ENCODE measurements at regions not wholly inside any gene's neighbourhood (a gene's known extent, or its start where the extent isn't known, plus 50 kb on each side); places are given as distances from the start of the nearest gene placed in this dataset.
A peak's percentile ranks its signal among the peaks of the same experiment; 100 is the strongest.

DNA sequence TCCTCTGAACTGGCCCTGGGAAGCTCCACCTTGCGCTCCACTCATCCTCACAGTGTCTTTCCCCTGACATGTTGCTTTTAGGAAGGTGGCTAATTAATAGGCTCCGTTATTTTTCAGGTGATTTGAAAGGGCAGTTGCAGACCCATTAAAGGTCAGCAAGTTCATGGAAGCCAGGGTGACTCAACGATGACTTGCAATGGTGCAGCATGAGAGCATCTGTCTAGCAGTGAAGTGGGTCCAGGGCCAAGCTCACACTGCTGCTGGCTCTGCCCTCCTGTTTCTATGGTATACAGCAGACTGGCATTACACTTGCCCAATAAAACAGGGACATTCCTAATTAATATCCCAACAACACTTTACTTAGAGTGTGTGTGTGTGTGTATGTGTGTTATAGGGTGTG, 68.8 kb upstream of the WDR11 start:
- Histone ChIP-seq H3K4me2 (replicated peaks; ENCODE audit: extremely low read depth, low read length, poor library complexity, severe bottlenecking) (no peak overlapping the region), H3K27ac (ENCODE audit: low read depth in 1 of 2, low read length in 2 of 2) (no peak overlapping the region), H2AFZ (ENCODE audit: insufficient read depth, low read depth, low read length, poor library complexity, severe bottlenecking) (no peak overlapping the region), H3K36me3 (replicated peaks in 1 of 2; ENCODE audit: control insufficient read depth in 1 of 2, insufficient read depth in 2 of 2, low read length in 2 of 2) (no peaks in the 10 kb centered on the region), H3K4me1 (ENCODE audit: control insufficient read depth in 1 of 2, insufficient read depth in 2 of 2, low read length in 2 of 2) (peaks cover 5 to 7% of the 10 kb centered on the region in 2 donors), H3K4me3 (replicated peaks in 1 of 3; ENCODE audit: low read depth in 2 of 3, low read length in 3 of 3) (no peak overlapping the region), H3K9ac (ENCODE audit: insufficient read depth, low read length, poor library complexity, severe bottlenecking) (no peak overlapping the region), H3K79me2 (ENCODE audit: insufficient read depth, low read length) (no peaks in the 10 kb centered on the region), H4K20me1 (ENCODE audit: insufficient read depth, low read length) (no peaks in the 10 kb centered on the region), H3K27me3 (ENCODE audit: control insufficient read depth in 2 of 2, insufficient read depth in 2 of 2, low read length in 2 of 2) (peaks cover 2 to 4% of the 10 kb centered on the region in 2 donors), H3K9me3 (replicated peaks in 1 of 2; ENCODE audit: control insufficient read depth in 1 of 2, insufficient read depth in 1 of 2, low read length in 2 of 2) (peaks cover 0 to 3% of the 10 kb centered on the region in 2 donors)
- DNase-seq = no peak
- Mint-ChIP-seq H3K36me3 (peaks cover 0 to 2% of the 10 kb centered on the region in 2 donors), H3K9me3 (peaks cover 0 to 7% (median 4%) of the 10 kb centered on the region in 7 donors), H3K27me3 (ENCODE audit: low read depth in 3 of 3) (peaks cover 3 to 14% (median 6%) of the 10 kb centered on the region in 3 donors), H3K4me1 (peaks cover 9% of the 10 kb centered on the region), H3K4me3 (no peak overlapping the region), H3K27ac (no peak overlapping the region)
- intact Hi-C loops (cut with micrococcal nuclease) = no loop called here
- TF ChIP-seq, protein P1, sequence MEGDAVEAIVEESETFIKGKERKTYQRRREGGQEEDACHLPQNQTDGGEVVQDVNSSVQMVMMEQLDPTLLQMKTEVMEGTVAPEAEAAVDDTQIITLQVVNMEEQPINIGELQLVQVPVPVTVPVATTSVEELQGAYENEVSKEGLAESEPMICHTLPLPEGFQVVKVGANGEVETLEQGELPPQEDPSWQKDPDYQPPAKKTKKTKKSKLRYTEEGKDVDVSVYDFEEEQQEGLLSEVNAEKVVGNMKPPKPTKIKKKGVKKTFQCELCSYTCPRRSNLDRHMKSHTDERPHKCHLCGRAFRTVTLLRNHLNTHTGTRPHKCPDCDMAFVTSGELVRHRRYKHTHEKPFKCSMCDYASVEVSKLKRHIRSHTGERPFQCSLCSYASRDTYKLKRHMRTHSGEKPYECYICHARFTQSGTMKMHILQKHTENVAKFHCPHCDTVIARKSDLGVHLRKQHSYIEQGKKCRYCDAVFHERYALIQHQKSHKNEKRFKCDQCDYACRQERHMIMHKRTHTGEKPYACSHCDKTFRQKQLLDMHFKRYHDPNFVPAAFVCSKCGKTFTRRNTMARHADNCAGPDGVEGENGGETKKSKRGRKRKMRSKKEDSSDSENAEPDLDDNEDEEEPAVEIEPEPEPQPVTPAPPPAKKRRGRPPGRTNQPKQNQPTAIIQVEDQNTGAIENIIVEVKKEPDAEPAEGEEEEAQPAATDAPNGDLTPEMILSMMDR (IDR thresholded peaks at IDR 0.05) = no peak
- 94% methylated on average over 2 of the region's 3 CpGs for WGBS (ENCODE audit: insufficient coverage)

DNA sequence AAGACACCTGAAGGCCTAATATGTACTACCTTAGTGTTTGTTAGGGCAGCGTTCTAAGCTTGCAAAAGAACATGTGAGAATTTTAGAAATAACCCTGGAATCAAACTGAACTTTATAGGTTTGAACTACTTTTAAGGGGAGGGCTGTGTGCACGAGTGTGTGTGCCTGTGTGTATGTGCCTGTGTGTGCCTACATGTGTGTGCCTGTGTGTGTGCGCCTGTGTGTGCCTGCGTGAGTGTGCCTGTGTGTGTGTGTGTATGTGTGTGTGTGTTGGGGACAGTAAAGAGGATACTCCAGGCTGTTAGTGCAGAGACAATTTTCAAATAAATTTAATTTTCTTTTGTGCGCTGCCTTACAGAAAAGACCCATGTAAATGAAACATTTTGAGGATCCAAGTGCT, 68.1 kb upstream of the WDR11 start:
- Histone ChIP-seq H2AFZ (ENCODE audit: insufficient read depth, low read depth, low read length, poor library complexity, severe bottlenecking) (no peak overlapping the region), H3K4me1 (ENCODE audit: control insufficient read depth in 1 of 2, insufficient read depth in 2 of 2, low read length in 2 of 2) (peaks cover 8 to 10% of the 10 kb centered on the region in 2 donors), H3K4me3 (replicated peaks in 1 of 3; ENCODE audit: low read depth in 2 of 3, low read length in 3 of 3) (no peak overlapping the region), H3K4me2 (replicated peaks; ENCODE audit: extremely low read depth, low read length, poor library complexity, severe bottlenecking) (no peak overlapping the region), H3K79me2 (ENCODE audit: insufficient read depth, low read length) (no peaks in the 10 kb centered on the region), H3K9me3 (replicated peaks in 1 of 2; ENCODE audit: control insufficient read depth in 1 of 2, insufficient read depth in 1 of 2, low read length in 2 of 2) (peaks cover 0 to 3% of the 10 kb centered on the region in 2 donors), H3K9ac (ENCODE audit: insufficient read depth, low read length, poor library complexity, severe bottlenecking) (no peak overlapping the region), H3K27me3 (ENCODE audit: control insufficient read depth in 2 of 2, insufficient read depth in 2 of 2, low read length in 2 of 2) (no peaks in the 10 kb centered on the region), H3K27ac (ENCODE audit: low read depth in 1 of 2, low read length in 2 of 2) (no peak overlapping the region), H3K36me3 (replicated peaks in 1 of 2; ENCODE audit: control insufficient read depth in 1 of 2, insufficient read depth in 2 of 2, low read length in 2 of 2) (no peaks in the 10 kb centered on the region), H4K20me1 (ENCODE audit: insufficient read depth, low read length) (no peaks in the 10 kb centered on the region)
- peaks cover 2% of the 10 kb centered on the region in 2 donors for H3K36me3 Mint-ChIP-seq
- intact Hi-C loops (cut with micrococcal nuclease) = no loop called here
- TF ChIP-seq, protein P1 (IDR thresholded peaks at IDR 0.05) = no peak
- peak overlapping the region in 1 of 7 donors; percentile 30 for H3K27ac Mint-ChIP-seq
- H3K4me1 Mint-ChIP-seq = peaks cover 12% of the 10 kb centered on the region
- peaks cover 3 to 14% (median 3%) of the 10 kb centered on the region in 3 donors for H3K27me3 Mint-ChIP-seq (ENCODE audit: low read depth in 3 of 3)
- H3K4me3 Mint-ChIP-seq = no peak overlapping the region
- peaks cover 0 to 7% (median 4%) of the 10 kb centered on the region in 7 donors for H3K9me3 Mint-ChIP-seq
- no peak for DNase-seq
- 98% methylated on average over 4 of the region's 5 CpGs for WGBS (ENCODE audit: insufficient coverage)

Measured in CD14-positive monocyte (primary cell).